Astrocyte of the cerebellum (primary cell): ENCODE measurements at regions not wholly inside any gene's neighbourhood (a gene's known extent, or its start where the extent isn't known, plus 50 kb on each side); places are given as distances from the start of the nearest gene placed in this dataset.

ENCODE experiments used
- DNase-seq: peaks from one replicate; pipeline ENCODE4 v3.0.0-alpha.2; 2011; ENCODE audit warnings: low read depth
- H3K4me3 ChIP-seq: 2 replicates; pipeline ENCODE4 v1.5.1; 2011; ENCODE audit warnings: mild to moderate bottlenecking, low read depth, low read length, moderate library complexity
- in situ Hi-C: cut with HindIII; loops from 2 replicates; pipeline ENCODE4 v1.10.0; 2017; ENCODE audit warnings: low sequenced_read_pairs
- TF ChIP-seq, protein P1 (sequence below): IDR thresholded peaks from 2 replicates; pipeline ENCODE4 v1.5.1; 2012; ENCODE audit warnings: low read length, low read depth, moderate library complexity, mild to moderate bottlenecking; ENCODE audit errors: missing control alignments

DNA sequence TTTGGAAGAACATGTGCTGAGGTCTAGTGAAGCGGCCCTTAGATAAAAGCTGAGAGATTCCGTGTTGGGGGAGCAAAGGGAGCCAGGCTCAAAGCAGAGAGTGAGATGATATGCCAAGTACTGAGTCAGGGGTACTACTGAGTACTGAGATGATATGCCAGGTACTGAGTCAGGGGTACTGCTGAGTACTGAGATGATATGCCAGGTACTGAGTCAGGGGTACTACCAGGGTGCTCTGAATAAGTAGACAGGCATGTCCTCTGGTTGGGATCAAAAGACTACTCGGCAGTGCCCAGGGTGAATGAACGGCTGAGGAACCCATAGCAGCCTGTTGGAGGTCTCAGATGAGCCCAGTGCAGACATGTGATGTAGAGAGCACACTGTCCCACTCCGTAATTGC lies 239.0 kb downstream of the SOX9 start:
- in situ Hi-C loops, result no loop called here
- DNase-seq, result no peak
- no peak overlapping the region for H3K4me3 ChIP-seq
- TF ChIP-seq, protein P1, sequence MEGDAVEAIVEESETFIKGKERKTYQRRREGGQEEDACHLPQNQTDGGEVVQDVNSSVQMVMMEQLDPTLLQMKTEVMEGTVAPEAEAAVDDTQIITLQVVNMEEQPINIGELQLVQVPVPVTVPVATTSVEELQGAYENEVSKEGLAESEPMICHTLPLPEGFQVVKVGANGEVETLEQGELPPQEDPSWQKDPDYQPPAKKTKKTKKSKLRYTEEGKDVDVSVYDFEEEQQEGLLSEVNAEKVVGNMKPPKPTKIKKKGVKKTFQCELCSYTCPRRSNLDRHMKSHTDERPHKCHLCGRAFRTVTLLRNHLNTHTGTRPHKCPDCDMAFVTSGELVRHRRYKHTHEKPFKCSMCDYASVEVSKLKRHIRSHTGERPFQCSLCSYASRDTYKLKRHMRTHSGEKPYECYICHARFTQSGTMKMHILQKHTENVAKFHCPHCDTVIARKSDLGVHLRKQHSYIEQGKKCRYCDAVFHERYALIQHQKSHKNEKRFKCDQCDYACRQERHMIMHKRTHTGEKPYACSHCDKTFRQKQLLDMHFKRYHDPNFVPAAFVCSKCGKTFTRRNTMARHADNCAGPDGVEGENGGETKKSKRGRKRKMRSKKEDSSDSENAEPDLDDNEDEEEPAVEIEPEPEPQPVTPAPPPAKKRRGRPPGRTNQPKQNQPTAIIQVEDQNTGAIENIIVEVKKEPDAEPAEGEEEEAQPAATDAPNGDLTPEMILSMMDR, result no peak

DNA sequence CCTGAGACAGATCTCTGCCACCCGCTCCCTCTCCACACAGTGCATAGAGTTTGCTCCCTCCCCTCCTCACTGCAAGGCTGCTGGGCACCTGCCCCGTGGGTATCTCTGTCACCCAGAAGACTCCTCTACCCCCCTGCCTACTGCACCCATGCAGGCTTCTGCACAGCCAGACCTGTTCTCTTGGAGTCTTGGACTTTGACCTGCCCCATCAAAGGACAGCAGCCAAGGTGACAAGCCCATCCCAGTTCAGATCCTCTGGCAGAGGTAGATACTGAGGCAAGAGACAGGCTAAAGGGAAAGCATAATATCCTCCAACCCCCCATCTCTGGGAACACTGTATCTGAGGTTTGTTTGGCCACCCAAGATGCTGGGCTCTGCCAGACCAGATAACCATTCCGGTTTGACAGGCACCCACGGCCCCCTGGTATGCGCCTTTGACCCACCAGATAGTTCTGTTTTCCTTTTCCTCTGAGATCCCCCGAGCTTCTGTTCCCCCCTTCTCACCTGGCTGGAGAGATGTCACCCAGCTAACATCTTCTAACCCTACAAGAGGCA lies 239.6 kb downstream of the SOX9 start:
- H3K4me3 ChIP-seq, result no peak overlapping the region
- no peak for DNase-seq
- in situ Hi-C loops, result no loop called here
- TF ChIP-seq, protein P1, result no peak

DNA sequence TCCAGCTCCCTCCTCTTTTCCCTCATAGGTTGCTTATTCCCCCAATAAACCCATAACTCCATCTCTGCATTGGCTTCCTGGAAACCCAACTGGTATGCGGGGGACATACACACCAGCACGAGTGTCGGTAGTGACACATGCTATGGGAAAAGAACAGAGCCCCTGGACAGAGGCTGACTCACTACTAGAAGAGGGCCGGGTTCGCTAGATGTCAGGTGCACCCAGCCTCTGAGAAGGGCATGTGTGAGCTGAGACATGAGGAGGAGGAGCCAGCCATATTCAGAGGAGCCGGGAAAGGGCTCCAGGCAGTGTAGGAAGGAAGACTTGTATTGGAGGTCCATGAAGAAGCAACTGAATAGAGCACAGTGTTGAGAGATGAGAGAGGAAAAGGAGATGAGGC lies 241.1 kb downstream of the SOX9 start:
- TF ChIP-seq, protein P1, result no peak
- in situ Hi-C loops, result no loop called here
- no peak overlapping the region for H3K4me3 ChIP-seq
- DNase-seq, result no peak

DNA sequence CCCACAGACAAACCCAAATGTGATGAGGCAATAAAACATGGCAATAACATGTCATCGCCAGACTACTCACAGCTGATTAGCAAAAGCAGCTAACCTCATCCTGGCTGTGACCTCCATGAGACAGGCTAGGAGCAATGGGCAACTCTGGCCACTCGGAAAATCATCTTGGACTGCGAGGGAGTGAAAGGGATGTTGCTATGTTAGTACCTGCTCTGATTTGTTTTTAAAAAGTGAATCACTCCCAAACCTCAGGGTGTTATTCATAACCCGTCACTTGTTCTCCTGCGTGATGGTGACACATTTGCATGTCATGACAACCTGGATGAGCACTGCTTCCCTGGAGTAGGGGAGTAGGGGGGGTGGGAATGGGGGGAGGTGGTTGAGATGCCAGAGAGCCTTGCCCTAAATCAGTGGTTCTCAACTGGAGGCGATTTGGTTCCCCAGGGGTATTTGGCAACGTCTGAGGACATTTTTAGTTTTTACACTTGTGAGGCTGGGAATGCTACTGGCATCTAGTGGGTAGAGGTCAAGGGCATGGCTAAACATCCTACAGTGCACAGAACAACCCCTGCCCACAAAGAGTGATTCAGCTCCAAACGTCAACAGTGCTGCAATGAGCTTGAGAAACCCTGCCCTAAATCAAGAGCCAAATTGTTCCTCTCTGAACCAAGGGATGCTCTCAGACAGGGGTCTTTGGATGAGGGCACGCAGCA lies 241.7 kb downstream of the SOX9 start:
- in situ Hi-C loops, result no loop called here
- no peak for DNase-seq
- no peak overlapping the region for H3K4me3 ChIP-seq
- TF ChIP-seq, protein P1, result no peak

DNA sequence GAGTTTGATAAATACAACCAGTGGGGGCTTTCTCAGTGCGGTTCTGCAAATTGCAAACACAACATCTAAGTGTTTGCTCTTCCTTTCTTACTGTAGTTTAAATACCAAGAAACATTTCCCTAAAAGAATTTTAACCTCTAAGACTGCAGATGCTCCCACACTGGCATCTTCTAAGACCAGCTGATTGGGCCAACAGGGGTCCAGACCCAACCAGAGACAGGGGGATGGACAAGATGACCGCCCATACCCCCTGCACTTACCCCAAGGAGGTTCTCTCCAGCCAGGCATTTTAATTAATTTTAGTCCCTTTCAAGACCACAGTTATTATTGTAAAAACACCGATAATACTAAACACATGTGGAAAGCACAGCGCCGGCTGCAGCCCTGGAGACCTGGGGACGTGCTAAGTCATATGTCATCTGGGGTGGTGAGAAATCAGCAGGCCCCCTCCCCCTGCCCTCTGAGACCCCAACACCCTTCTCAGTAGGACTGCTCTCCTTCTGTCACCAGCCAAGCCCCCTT lies 242.3 kb downstream of the SOX9 start:
- TF ChIP-seq, protein P1, result no peak
- H3K4me3 ChIP-seq, result no peak overlapping the region
- no peak for DNase-seq
- in situ Hi-C loops, result no loop called here

DNA sequence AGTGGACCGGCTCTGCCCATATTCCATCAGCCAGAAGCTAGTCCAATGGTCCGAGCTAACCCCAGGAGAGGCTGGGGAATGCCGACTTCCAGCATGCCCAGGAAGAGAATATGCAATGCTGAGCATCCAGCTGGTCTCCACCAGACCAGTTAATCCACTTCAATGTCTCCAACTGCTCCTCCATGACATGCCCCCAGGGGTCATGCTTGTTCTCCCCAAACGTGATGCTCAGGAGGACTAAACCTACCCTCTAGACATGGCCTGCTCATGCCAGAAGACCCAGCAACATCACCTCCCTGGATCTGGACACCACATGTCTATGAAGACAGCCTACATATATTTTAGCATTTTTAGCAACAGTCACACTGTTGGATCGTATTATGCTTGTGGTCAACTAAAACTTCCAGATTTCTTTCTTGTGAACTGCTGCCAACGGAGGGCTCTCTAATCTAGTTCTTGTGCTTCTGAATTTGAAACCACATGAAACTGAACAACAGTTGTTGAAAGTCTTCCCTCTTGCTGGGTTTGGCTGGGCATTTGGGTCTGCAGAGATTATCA lies 245.1 kb downstream of the SOX9 start:
- no peak overlapping the region for H3K4me3 ChIP-seq
- TF ChIP-seq, protein P1, result no peak
- in situ Hi-C loops, result no loop called here
- DNase-seq, result peak; percentile 83
